H9 (cell line): ENCODE measurements at regions not wholly inside any gene's neighbourhood (a gene's known extent, or its start where the extent isn't known, plus 50 kb on each side); places are given as distances from the start of the nearest gene placed in this dataset.

Experiments used
- DNase-seq: peaks from one replicate; pipeline ENCODE4 v3.0.0-alpha.2; 2017
- H2AFZ ChIP-seq: one replicate; pipeline ENCODE4 v1.6.1; 2013; ENCODE audit warnings: mild to moderate bottlenecking, low read length, control low read depth, moderate library complexity
- H2AK5ac ChIP-seq: 2 replicates; pipeline ENCODE4 v1.6.1; 2013; ENCODE audit warnings: low read length, control low read depth, mixed read lengths; ENCODE audit not compliant: insufficient read length
- H2BK120ac ChIP-seq: one replicate; pipeline ENCODE4 v1.6.1; 2013; ENCODE audit warnings: low read depth, mild to moderate bottlenecking, low read length, control low read depth, inconsistent platforms; ENCODE audit not compliant: poor library complexity, severe bottlenecking
- H2BK12ac ChIP-seq: 2 replicates; pipeline ENCODE4 v1.6.1; 2013; ENCODE audit warnings: low read length, control low read depth, mixed read lengths, low read depth; ENCODE audit not compliant: insufficient read length
- H2BK15ac ChIP-seq: 2 replicates; pipeline ENCODE4 v1.6.1; 2013; ENCODE audit warnings: low read depth, low read length, control low read depth
- H2BK20ac ChIP-seq: one replicate; pipeline ENCODE4 v1.6.1; 2013; ENCODE audit warnings: low read depth, mild to moderate bottlenecking, low read length, control low read depth, inconsistent platforms; ENCODE audit not compliant: poor library complexity, severe bottlenecking
- H2BK5ac ChIP-seq: 2 replicates; pipeline ENCODE4 v1.6.1; 2013; ENCODE audit warnings: low read length, control low read depth, mixed read lengths; ENCODE audit not compliant: insufficient read length
- H3K14ac ChIP-seq: 2 replicates; pipeline ENCODE4 v1.6.1; 2013; ENCODE audit warnings: low read length, control low read depth; ENCODE audit not compliant: insufficient read depth
- H3K18ac ChIP-seq: 2 replicates; pipeline ENCODE4 v1.6.1; 2013; ENCODE audit warnings: low read depth, mild to moderate bottlenecking, mixed read lengths, low read length, control low read depth; ENCODE audit not compliant: insufficient read length
- H3K23ac ChIP-seq: 2 replicates; pipeline ENCODE4 v1.6.1; 2013; ENCODE audit warnings: low read length, control low read depth, mixed read lengths, low read depth; ENCODE audit not compliant: insufficient read length
- H3K23me2 ChIP-seq: 2 replicates; pipeline ENCODE4 v1.6.1; 2013; ENCODE audit warnings: low read depth, mild to moderate bottlenecking, mixed read lengths, low read length, control low read depth; ENCODE audit not compliant: insufficient read length, poor library complexity, severe bottlenecking
- H3K27ac ChIP-seq: 2 replicates; pipeline ENCODE4 v1.5.1; 2013; ENCODE audit warnings: low read length, control low read depth, mixed read lengths, low read depth; ENCODE audit not compliant: insufficient read length
- H3K27me3 ChIP-seq: 2 replicates; pipeline ENCODE4 v1.6.1; 2013; ENCODE audit warnings: low read length, control low read depth, inconsistent platforms; ENCODE audit not compliant: insufficient read depth
- H3K4ac ChIP-seq: 2 replicates; pipeline ENCODE4 v1.6.1; 2013; ENCODE audit warnings: low read depth, mild to moderate bottlenecking, control low read depth, inconsistent platforms, low read length, moderate library complexity
- H3K4me1 ChIP-seq: 2 replicates; pipeline ENCODE4 v1.6.1; 2013; ENCODE audit warnings: low read length, control low read depth, inconsistent platforms; ENCODE audit not compliant: insufficient read depth
- H3K4me2 ChIP-seq: 2 replicates; pipeline ENCODE4 v1.6.1; 2013; ENCODE audit warnings: low read length, control low read depth, mixed read lengths; ENCODE audit not compliant: insufficient read length, insufficient read depth
- H3K56ac ChIP-seq: 2 replicates; pipeline ENCODE4 v1.6.1; 2013; ENCODE audit warnings: low read depth, mild to moderate bottlenecking, mixed read lengths, low read length, control low read depth; ENCODE audit not compliant: insufficient read length
- H3K79me1 ChIP-seq: 2 replicates; pipeline ENCODE4 v1.6.1; 2013; ENCODE audit warnings: low read depth, mild to moderate bottlenecking, moderate library complexity, low read length, control low read depth, inconsistent platforms; ENCODE audit not compliant: insufficient read depth, poor library complexity, severe bottlenecking
- H3K79me2 ChIP-seq: 2 replicates; pipeline ENCODE4 v1.6.1; 2013; ENCODE audit warnings: low read length, control low read depth, inconsistent platforms; ENCODE audit not compliant: insufficient read depth
- H3K9ac ChIP-seq: 2 replicates; pipeline ENCODE4 v1.6.1; 2013; ENCODE audit warnings: low read length, control low read depth, mixed read lengths; ENCODE audit not compliant: insufficient read length; ENCODE audit errors: extremely low read depth
- H3K9me3 ChIP-seq: one replicate; pipeline ENCODE4 v1.6.1; 2013; ENCODE audit warnings: low read depth, low read length, inconsistent platforms; ENCODE audit not compliant: control insufficient read depth
- H3T11ph ChIP-seq: one replicate; pipeline ENCODE4 v1.6.1; 2013; ENCODE audit warnings: mild to moderate bottlenecking, low read length, control low read depth, inconsistent platforms
- H4K20me1 ChIP-seq: one replicate; pipeline ENCODE4 v1.6.1; 2013; ENCODE audit not compliant: control insufficient read depth, insufficient read length, insufficient read depth
- H4K5ac ChIP-seq: 2 replicates; pipeline ENCODE4 v1.6.1; 2013; ENCODE audit warnings: low read depth, mild to moderate bottlenecking, mixed read lengths, low read length, control low read depth; ENCODE audit not compliant: insufficient read length
- H4K8ac ChIP-seq: replicated peaks from 2 replicates; pipeline ENCODE4 v1.6.1; 2013; ENCODE audit warnings: low read length, control low read depth, mixed read lengths, low read depth; ENCODE audit not compliant: insufficient read length
- H4K91ac ChIP-seq: 2 replicates; pipeline ENCODE4 v1.6.1; 2013; ENCODE audit warnings: low read depth, mild to moderate bottlenecking, moderate library complexity, mixed read lengths, low read length, control low read depth; ENCODE audit not compliant: insufficient read length
- H3K27ac Mint-ChIP-seq, 3 experiments: 2 replicates in 2 of 3; 3 replicates in 1 of 3; pipeline ENCODE4 v1.8.0; 2020 to 2021; ENCODE audit warnings: mixed read lengths in 3 of 3, mild to moderate bottlenecking in 1 of 3, moderate library complexity in 1 of 3
- H3K27me3 Mint-ChIP-seq: 2 replicates; pipeline ENCODE4 v1.8.0; 2021; ENCODE audit warnings: low read depth, mild to moderate bottlenecking, moderate library complexity, mixed read lengths
- H3K36me3 Mint-ChIP-seq, 3 experiments: 2 replicates in 2 of 3; 3 replicates in 1 of 3; pipeline ENCODE4 v1.8.0; 2020 to 2021; ENCODE audit warnings: low read depth in 3 of 3, mixed read lengths in 3 of 3; ENCODE audit not compliant: insufficient read depth in 1 of 3
- H3K4me1 Mint-ChIP-seq, 2 experiments: 2 replicates each; pipeline ENCODE4 v1.8.0; 2020; ENCODE audit warnings: mixed read lengths in 2 of 2
- H3K4me3 Mint-ChIP-seq, 2 experiments: 2 replicates in 1 of 2; 3 replicates in 1 of 2; pipeline ENCODE4 v1.8.0; 2020 to 2021; ENCODE audit warnings: mild to moderate bottlenecking in 2 of 2, mixed read lengths in 2 of 2, moderate library complexity in 1 of 2
- H3K9me3 Mint-ChIP-seq, 2 experiments: 2 replicates in 1 of 2; 3 replicates in 1 of 2; pipeline ENCODE4 v1.8.0; 2020; ENCODE audit warnings: mild to moderate bottlenecking in 2 of 2, mixed read lengths in 2 of 2, moderate library complexity in 1 of 2
- WGBS: extraction: QIAGEN DNeasy Blood & Tissue Kit; methylation state at CpG from one replicate; pipeline ENCODE4 v1.1.7; 2013; ENCODE audit warnings: missing lambda C conversion rate, low lambda C conversion rate, mixed read lengths; ENCODE audit not compliant: insufficient read length; ENCODE audit errors: extremely low coverage; 5-methylcytosine and 5-hydroxymethylcytosine counted together
- TF ChIP-seq, protein P1 (sequence below): fragments of 200-600 bp; sonication (generic); conservative IDR thresholded peaks from 3 replicates; pipeline ENCODE4 v1.8.0; 2021; ENCODE audit warnings: antibody characterized with exemption, mild to moderate bottlenecking

DNA sequence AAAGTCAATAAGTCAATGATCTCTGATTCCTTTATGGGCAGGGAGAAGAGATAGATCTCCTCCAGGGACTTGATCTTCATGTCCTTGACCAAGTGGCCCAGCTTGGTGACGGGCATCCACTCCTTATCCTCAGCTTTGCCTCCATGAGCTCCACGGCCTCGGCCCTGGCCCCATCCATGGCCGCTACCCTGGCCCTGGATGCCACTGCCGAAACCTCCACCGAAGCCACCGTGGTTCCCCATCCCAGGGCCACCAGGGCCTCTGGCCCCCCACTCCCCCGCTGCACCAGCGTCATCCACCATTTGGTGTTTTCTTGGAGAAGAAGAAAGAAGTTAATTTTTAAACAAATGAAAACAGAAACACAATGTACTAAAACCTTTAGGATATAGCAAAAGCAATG lies 518.1 kb downstream of the GRXCR1 start:
- no peaks in the 10 kb centered on the region for H4K20me1 ChIP-seq
- no peaks in the 10 kb centered on the region for H3K4me1 Mint-ChIP-seq
- no peaks in the 10 kb centered on the region for H3K27me3 Mint-ChIP-seq
- no peaks in the 10 kb centered on the region for H3K79me1 ChIP-seq
- no peak overlapping the region for H3K4ac ChIP-seq
- no peak overlapping the region for H3K14ac ChIP-seq
- H3K36me3 Mint-ChIP-seq, result peaks cover 9 to 25% (median 14%) of the 10 kb centered on the region in 3 experiments
- no peak overlapping the region for H4K8ac ChIP-seq
- H2BK20ac ChIP-seq, result no peak overlapping the region
- no peaks in the 10 kb centered on the region for H3K27me3 ChIP-seq
- no peak overlapping the region for H3K4me2 ChIP-seq
- peaks cover 10% of the 10 kb centered on the region for H3K9me3 ChIP-seq
- no peak overlapping the region for H2BK15ac ChIP-seq
- H3K9me3 Mint-ChIP-seq, result peaks cover 35 to 41% of the 10 kb centered on the region in 2 experiments
- H3K27ac ChIP-seq, result no peak overlapping the region
- no peaks in the 10 kb centered on the region for H3K4me1 ChIP-seq
- no peak overlapping the region for H3K27ac Mint-ChIP-seq
- H4K5ac ChIP-seq, result no peak overlapping the region
- H3K56ac ChIP-seq, result no peak overlapping the region
- no peak for DNase-seq
- H3K23ac ChIP-seq, result no peak overlapping the region
- no peak overlapping the region for H3T11ph ChIP-seq
- no peak overlapping the region for H3K18ac ChIP-seq
- H3K79me2 ChIP-seq, result no peaks in the 10 kb centered on the region
- H3K4me3 Mint-ChIP-seq, result no peak overlapping the region
- no peak overlapping the region for H2BK120ac ChIP-seq
- TF ChIP-seq, protein P1, sequence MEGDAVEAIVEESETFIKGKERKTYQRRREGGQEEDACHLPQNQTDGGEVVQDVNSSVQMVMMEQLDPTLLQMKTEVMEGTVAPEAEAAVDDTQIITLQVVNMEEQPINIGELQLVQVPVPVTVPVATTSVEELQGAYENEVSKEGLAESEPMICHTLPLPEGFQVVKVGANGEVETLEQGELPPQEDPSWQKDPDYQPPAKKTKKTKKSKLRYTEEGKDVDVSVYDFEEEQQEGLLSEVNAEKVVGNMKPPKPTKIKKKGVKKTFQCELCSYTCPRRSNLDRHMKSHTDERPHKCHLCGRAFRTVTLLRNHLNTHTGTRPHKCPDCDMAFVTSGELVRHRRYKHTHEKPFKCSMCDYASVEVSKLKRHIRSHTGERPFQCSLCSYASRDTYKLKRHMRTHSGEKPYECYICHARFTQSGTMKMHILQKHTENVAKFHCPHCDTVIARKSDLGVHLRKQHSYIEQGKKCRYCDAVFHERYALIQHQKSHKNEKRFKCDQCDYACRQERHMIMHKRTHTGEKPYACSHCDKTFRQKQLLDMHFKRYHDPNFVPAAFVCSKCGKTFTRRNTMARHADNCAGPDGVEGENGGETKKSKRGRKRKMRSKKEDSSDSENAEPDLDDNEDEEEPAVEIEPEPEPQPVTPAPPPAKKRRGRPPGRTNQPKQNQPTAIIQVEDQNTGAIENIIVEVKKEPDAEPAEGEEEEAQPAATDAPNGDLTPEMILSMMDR, result no peak
- H2BK12ac ChIP-seq, result no peak overlapping the region
- no peak overlapping the region for H2AFZ ChIP-seq
- H2AK5ac ChIP-seq, result no peak overlapping the region
- no peak overlapping the region for H2BK5ac ChIP-seq
- no CpG with 5 or more reads among the region's 9 CpGs for WGBS
- H3K9ac ChIP-seq, result no peak overlapping the region
- H3K23me2 ChIP-seq, result no peaks in the 10 kb centered on the region
- no peak overlapping the region for H4K91ac ChIP-seq
